Osteoblast (primary cell): ENCODE measurements at regions not wholly inside any gene's neighbourhood (a gene's known extent, or its start where the extent isn't known, plus 50 kb on each side); places are given as distances from the start of the nearest gene placed in this dataset.
"Not testable (repeated sequence)": the region's sequence is repeated elsewhere in the genome, so short reads cannot be mapped to it uniquely, and the experiment has no call there.

Source experiments
- DNase-seq: peaks from one replicate; pipeline ENCODE4 v3.0.0; 2011; ENCODE audit warnings: low spot score, mixed read lengths; ENCODE audit not compliant: insufficient read length; ENCODE audit errors: missing footprints
- H2AFZ ChIP-seq: 2 replicates; pipeline ENCODE4 v1.6.0; 2011; ENCODE audit warnings: mild to moderate bottlenecking, low read length
- H3K27ac ChIP-seq: 2 replicates; pipeline ENCODE4 v1.5.1; 2011; ENCODE audit warnings: mild to moderate bottlenecking, low read depth, low read length, moderate library complexity
- H3K27me3 ChIP-seq: 2 replicates; pipeline ENCODE4 v1.6.0; 2012; ENCODE audit warnings: mild to moderate bottlenecking, control low read depth, inconsistent platforms, low read length, moderate library complexity; ENCODE audit not compliant: insufficient read depth
- H3K36me3 ChIP-seq: 2 replicates; pipeline ENCODE4 v1.5.1; 2011; ENCODE audit warnings: mild to moderate bottlenecking, low read length, control low read depth, moderate library complexity; ENCODE audit not compliant: insufficient read depth
- H3K4me1 ChIP-seq: 2 replicates; pipeline ENCODE4 v1.5.1; 2011; ENCODE audit warnings: mild to moderate bottlenecking, low read length, control low read depth, moderate library complexity; ENCODE audit not compliant: insufficient read depth
- H3K4me2 ChIP-seq: 2 replicates; pipeline ENCODE4 v1.6.0; 2011; ENCODE audit warnings: mild to moderate bottlenecking, low read length; ENCODE audit not compliant: insufficient read depth
- H3K4me3 ChIP-seq: fragments of 200-600 bp; sonication (generic); 3 replicates; pipeline ENCODE4 v1.5.1; 2012; ENCODE audit warnings: mild to moderate bottlenecking, low read length, inconsistent platforms; ENCODE audit not compliant: insufficient read depth
- H3K79me2 ChIP-seq: 2 replicates; pipeline ENCODE4 v1.6.0; 2012; ENCODE audit warnings: mild to moderate bottlenecking, low read length, control low read depth, inconsistent platforms; ENCODE audit not compliant: insufficient read depth
- H3K9me3 ChIP-seq: 2 replicates; pipeline ENCODE4 v1.5.1; 2011; ENCODE audit warnings: low read depth, low read length, control low read depth
- H4K20me1 ChIP-seq: 2 replicates; pipeline ENCODE4 v1.6.0; 2012; ENCODE audit warnings: mild to moderate bottlenecking, low read length, control low read depth; ENCODE audit not compliant: insufficient read depth
- TF ChIP-seq, protein P1 (sequence below): IDR thresholded peaks from 2 replicates; pipeline ENCODE4 v1.5.1; 2011; ENCODE audit warnings: mild to moderate bottlenecking, low read depth, low read length, moderate library complexity; ENCODE audit errors: extremely low read depth

DNA sequence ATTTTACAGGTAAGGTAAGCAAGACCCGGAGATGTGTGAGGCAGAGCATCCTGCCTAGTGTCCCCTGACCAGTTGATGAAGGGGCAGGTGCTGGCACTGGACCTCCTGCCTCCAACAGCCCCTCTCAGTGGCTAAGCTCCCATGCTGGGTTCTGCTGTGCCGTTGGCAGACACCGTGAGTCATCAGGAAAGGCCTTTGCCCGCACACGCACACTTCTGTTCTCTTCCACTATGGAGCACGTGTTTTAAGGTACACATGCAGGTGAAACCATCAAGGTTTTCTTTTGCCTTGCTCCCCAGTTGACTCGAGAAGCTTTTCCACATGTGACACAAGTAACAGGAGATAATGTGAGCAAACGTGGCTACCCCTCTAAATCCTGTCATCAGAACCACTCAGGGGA lies 207.9 kb downstream of the RRAGC start:
- DNase-seq = peak; percentile 41
- Histone ChIP-seq H3K4me2 (no peak overlapping the region), H3K27ac (no peak overlapping the region), H2AFZ (no peak overlapping the region), H4K20me1 (no peaks in the 10 kb centered on the region), H3K27me3 (peaks cover 8% of the 10 kb centered on the region), H3K79me2 (no peaks in the 10 kb centered on the region), H3K4me3 (no peak overlapping the region), H3K36me3 (no peaks in the 10 kb centered on the region), H3K9me3 (no peaks in the 10 kb centered on the region), H3K4me1 (no peaks in the 10 kb centered on the region)
- TF ChIP-seq, protein P1, sequence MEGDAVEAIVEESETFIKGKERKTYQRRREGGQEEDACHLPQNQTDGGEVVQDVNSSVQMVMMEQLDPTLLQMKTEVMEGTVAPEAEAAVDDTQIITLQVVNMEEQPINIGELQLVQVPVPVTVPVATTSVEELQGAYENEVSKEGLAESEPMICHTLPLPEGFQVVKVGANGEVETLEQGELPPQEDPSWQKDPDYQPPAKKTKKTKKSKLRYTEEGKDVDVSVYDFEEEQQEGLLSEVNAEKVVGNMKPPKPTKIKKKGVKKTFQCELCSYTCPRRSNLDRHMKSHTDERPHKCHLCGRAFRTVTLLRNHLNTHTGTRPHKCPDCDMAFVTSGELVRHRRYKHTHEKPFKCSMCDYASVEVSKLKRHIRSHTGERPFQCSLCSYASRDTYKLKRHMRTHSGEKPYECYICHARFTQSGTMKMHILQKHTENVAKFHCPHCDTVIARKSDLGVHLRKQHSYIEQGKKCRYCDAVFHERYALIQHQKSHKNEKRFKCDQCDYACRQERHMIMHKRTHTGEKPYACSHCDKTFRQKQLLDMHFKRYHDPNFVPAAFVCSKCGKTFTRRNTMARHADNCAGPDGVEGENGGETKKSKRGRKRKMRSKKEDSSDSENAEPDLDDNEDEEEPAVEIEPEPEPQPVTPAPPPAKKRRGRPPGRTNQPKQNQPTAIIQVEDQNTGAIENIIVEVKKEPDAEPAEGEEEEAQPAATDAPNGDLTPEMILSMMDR = no peak

DNA sequence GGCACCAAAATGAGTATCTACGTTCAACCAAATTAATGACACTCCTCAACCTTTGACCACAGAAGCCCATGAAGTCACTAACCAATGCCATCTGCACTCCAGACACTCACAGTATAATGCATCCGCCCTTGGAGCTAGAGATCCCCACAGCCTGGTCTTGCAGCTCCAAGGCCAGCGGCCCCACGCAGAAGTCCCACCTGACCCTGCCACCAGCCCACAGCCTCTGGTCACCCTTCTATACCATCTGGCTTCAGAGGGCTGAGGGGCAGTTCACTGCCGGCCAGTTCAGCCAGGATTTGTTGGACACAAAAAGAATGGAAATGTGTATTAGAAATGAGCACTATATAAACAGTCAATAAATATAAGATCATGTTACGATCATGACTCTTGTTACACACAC lies 211.2 kb downstream of the RRAGC start:
- Histone ChIP-seq H3K79me2 (no peaks in the 10 kb centered on the region), H3K9me3 (no peaks in the 10 kb centered on the region), H3K4me3 (no peak overlapping the region), H3K4me1 (no peaks in the 10 kb centered on the region), H3K27ac (no peak overlapping the region), H3K27me3 (peaks cover 5% of the 10 kb centered on the region), H3K4me2 (no peak overlapping the region), H2AFZ (no peak overlapping the region), H4K20me1 (no peaks in the 10 kb centered on the region), H3K36me3 (no peaks in the 10 kb centered on the region)
- TF ChIP-seq, protein P1 = no peak
- DNase-seq = no peak

DNA sequence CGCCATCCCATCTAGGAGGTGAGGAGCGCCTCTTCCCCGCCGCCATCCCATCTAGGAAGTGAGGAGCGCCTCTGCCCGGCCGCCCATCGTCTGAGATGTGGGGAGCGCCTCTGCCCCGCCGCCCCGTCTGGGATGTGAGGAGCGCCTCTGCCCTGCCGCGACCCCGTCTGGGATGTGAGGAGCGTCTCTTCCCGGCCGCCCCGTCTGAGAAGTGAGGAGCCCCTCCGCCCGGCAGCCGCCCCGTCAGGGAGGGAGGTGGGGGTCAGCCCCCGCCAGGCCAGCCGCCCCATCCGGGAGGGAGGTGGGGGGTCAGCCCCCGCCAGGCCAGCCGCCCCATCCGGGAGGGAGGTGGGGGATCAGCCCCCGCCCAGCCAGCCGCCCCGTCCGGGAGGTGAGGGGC lies 212.2 kb downstream of the RRAGC start:
- H3K4me2 ChIP-seq, H3K9me3 ChIP-seq, H3K27me3 ChIP-seq, H4K20me1 ChIP-seq, H3K4me1 ChIP-seq, H3K27ac ChIP-seq, H3K36me3 ChIP-seq, H3K79me2 ChIP-seq, DNase-seq, H3K4me3 ChIP-seq, H2AFZ ChIP-seq: not testable (repeated sequence)

DNA sequence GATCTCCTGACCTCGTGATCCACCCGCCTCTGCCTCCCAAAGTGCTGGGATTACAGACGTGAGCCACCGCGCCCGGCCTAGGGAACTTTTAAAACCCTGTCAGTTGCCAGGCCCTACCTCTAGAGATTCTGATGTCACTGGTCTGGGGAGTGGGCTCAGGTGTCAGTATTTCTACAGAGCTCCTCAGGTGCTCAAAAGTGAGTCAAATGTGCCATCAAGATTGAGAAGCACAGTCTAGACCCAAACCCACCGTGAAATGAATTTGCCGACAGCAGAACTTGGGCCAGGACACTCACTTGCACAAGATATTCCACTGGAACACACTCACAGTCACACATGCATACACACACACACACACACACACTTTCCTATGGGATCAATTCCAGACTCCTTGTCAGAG lies 215.5 kb downstream of the RRAGC start:
- peak; percentile 72 for DNase-seq
- Histone ChIP-seq H3K36me3 (no peaks in the 10 kb centered on the region), H3K27me3 (peaks cover 4% of the 10 kb centered on the region), H4K20me1 (no peaks in the 10 kb centered on the region), H3K79me2 (no peaks in the 10 kb centered on the region), H3K4me3 (no peak overlapping the region), H3K9me3 (no peaks in the 10 kb centered on the region), H3K4me2 (no peak overlapping the region), H3K27ac (no peak overlapping the region), H2AFZ (no peak overlapping the region), H3K4me1 (no peaks in the 10 kb centered on the region)
- TF ChIP-seq, protein P1 = no peak
